ENCODE measurements at regions not wholly inside any gene's neighbourhood (a gene's known extent, or its start where the extent isn't known, plus 50 kb on each side); places are given as distances from the start of the nearest gene placed in this dataset.

- TF ChIP-seq, protein P1, sequence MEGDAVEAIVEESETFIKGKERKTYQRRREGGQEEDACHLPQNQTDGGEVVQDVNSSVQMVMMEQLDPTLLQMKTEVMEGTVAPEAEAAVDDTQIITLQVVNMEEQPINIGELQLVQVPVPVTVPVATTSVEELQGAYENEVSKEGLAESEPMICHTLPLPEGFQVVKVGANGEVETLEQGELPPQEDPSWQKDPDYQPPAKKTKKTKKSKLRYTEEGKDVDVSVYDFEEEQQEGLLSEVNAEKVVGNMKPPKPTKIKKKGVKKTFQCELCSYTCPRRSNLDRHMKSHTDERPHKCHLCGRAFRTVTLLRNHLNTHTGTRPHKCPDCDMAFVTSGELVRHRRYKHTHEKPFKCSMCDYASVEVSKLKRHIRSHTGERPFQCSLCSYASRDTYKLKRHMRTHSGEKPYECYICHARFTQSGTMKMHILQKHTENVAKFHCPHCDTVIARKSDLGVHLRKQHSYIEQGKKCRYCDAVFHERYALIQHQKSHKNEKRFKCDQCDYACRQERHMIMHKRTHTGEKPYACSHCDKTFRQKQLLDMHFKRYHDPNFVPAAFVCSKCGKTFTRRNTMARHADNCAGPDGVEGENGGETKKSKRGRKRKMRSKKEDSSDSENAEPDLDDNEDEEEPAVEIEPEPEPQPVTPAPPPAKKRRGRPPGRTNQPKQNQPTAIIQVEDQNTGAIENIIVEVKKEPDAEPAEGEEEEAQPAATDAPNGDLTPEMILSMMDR (conservative IDR thresholded peaks at IDR 0.05; ENCODE audit: low read depth, low read length), result no peak
- H3K4me3 ChIP-seq (ENCODE audit: low read depth, low read length), result no peak overlapping the region
- no peak for DNase-seq (ENCODE audit: low read depth)
Observed at GRCh38 chr1:5580926-5581325, 411.3 kb downstream of the NPHP4 start.

- no peak for DNase-seq (ENCODE audit: low read depth)
- TF ChIP-seq, protein P1 (conservative IDR thresholded peaks at IDR 0.05; ENCODE audit: low read depth, low read length), result no peak
- no peak overlapping the region for H3K4me3 ChIP-seq (ENCODE audit: low read depth, low read length)
Observed at GRCh38 chr1:5579966-5580365, 412.3 kb downstream of the NPHP4 start.

GRCh38 chr1:5578690-5579089, 413.5 kb downstream of the NPHP4 start:
- TF ChIP-seq, protein P1 (conservative IDR thresholded peaks at IDR 0.05; ENCODE audit: low read depth, low read length), result no peak
- H3K4me3 ChIP-seq (ENCODE audit: low read depth, low read length), result no peak overlapping the region
- no peak for DNase-seq (ENCODE audit: low read depth)

GRCh38 chr1:5577255-5578040, 414.8 kb downstream of the NPHP4 start:
- no peak overlapping the region for H3K4me3 ChIP-seq (ENCODE audit: low read depth, low read length)
- no peak for DNase-seq (ENCODE audit: low read depth)
- TF ChIP-seq, protein P1 (conservative IDR thresholded peaks at IDR 0.05; ENCODE audit: low read depth, low read length), result no peak

DNA sequence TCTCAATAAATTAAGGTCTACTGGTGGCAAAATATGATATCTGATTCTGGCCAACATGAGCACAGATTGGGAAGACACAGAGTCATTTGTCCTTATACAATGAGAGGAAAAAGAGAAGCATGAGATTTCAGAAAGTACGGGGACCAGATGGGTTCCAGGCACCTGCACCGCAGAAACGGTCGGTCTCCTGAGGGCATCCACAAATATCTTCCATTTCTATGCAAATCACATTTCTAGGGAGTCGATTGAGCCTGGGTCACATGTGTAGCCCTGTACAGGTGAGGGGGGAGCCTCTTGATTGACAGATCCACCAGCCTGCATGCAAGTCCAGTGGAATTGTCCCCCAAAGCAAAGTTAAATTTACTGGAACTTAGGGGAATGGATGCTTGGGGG, 415.6 kb downstream of the NPHP4 start:
- H3K4me3 ChIP-seq (ENCODE audit: low read depth, low read length), result no peak overlapping the region
- TF ChIP-seq, protein P1 (conservative IDR thresholded peaks at IDR 0.05; ENCODE audit: low read depth, low read length), result no peak
- no peak for DNase-seq (ENCODE audit: low read depth)

GRCh38 chr1:5576011-5576672, 416.1 kb downstream of the NPHP4 start:
- DNase-seq (ENCODE audit: low read depth), result no peak
- TF ChIP-seq, protein P1 (conservative IDR thresholded peaks at IDR 0.05; ENCODE audit: low read depth, low read length), result no peak
- H3K4me3 ChIP-seq (ENCODE audit: low read depth, low read length), result no peak overlapping the region
